ENCODE measurements at regions not wholly inside any gene's neighbourhood (a gene's known extent, or its start where the extent isn't known, plus 50 kb on each side); places are given as distances from the start of the nearest gene placed in this dataset.
"Not testable (repeated sequence)": the region's sequence is repeated elsewhere in the genome, so short reads cannot be mapped to it uniquely, and the experiment has no call there.

DNA sequence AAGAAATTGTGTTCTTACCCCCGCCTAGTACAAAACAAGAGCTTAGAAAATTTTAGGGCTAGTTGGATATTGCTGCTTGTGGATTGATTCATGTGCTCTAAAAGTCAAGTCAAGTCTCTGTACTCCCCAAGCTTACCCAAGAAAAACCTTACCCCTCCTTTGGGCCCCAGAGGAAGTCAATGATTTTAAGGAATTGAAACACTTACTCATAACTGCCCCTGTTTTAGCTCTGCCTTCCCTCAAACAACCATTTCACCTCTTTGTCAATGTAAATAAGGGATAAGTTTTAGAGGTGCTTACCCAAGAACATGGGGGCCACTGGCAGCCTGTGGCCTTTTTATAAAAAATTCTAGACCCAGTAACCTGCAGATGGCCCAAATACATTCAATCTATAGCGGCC is 136.6 kb upstream of the RMP24 start:
- Histone ChIP-seq H3K4me3 (no peak overlapping the region), H3K36me3 (no peaks in the 10 kb centered on the region), H3K27ac (replicated peaks) (no peak overlapping the region), H3K9me3 (replicated peaks) (peaks cover 25% of the 10 kb centered on the region), H3K27me3 (ENCODE audit: low read depth) (no peaks in the 10 kb centered on the region), H3K4me1 (no peaks in the 10 kb centered on the region)
- intact Hi-C loops (cut with micrococcal nuclease) = no loop called here
- no peak for DNase-seq
- no peak for TF ChIP-seq CTCF (IDR thresholded peaks at IDR 0.05; ENCODE audit: borderline replicate concordance)

GRCh38 chr18:35836932-35837331 is 135.5 kb upstream of the RMP24 start:
- no peak for DNase-seq
- H3K4me3 ChIP-seq = no peak overlapping the region
- TF ChIP-seq CTCF (IDR thresholded peaks at IDR 0.05; ENCODE audit: borderline replicate concordance) = no peak
- no peaks in the 10 kb centered on the region for H3K4me1 ChIP-seq
- peaks cover 14% of the 10 kb centered on the region for H3K9me3 ChIP-seq (replicated peaks)
- no peak overlapping the region for H3K27ac ChIP-seq (replicated peaks)
- no peaks in the 10 kb centered on the region for H3K36me3 ChIP-seq
- H3K27me3 ChIP-seq (ENCODE audit: low read depth) = no peaks in the 10 kb centered on the region
- intact Hi-C loops (cut with micrococcal nuclease) = no loop called here

DNA sequence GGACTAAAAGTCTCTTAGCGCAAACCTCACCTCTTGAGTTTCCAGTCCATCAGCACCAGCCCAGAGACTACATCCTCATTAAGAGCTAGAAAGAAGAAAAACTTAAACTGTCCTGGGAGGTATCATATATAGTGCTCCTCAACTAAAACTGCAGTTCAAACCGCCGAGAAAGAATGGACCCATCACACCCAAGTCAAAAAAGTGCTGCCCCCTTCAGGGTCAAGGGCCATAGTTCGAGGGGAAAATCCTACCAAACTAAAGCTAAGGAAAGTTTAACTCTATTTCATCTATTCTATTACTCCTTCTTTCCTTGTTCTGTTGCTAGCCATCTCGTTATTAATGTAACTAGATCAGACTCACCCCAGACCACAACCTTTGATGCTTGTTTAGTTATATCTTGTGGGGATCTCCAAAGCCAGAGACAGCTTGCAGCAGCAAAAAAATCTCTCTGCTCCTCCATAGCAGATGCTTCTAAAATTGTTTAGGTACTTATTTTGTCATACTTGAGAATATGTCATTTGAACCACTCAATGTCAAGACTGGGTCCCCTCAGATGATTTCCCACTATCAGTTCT is 134.5 kb upstream of the RMP24 start:
- Histone ChIP-seq H3K27ac (replicated peaks) (no peak overlapping the region), H3K9me3 (replicated peaks) (peaks cover 3% of the 10 kb centered on the region), H3K27me3 (ENCODE audit: low read depth) (no peaks in the 10 kb centered on the region), H3K4me1 (no peaks in the 10 kb centered on the region), H3K36me3 (no peaks in the 10 kb centered on the region), H3K4me3 (no peak overlapping the region)
- TF ChIP-seq CTCF (IDR thresholded peaks at IDR 0.05; ENCODE audit: borderline replicate concordance) = no peak
- intact Hi-C loops (cut with micrococcal nuclease) = no loop called here
- DNase-seq = no peak

DNA sequence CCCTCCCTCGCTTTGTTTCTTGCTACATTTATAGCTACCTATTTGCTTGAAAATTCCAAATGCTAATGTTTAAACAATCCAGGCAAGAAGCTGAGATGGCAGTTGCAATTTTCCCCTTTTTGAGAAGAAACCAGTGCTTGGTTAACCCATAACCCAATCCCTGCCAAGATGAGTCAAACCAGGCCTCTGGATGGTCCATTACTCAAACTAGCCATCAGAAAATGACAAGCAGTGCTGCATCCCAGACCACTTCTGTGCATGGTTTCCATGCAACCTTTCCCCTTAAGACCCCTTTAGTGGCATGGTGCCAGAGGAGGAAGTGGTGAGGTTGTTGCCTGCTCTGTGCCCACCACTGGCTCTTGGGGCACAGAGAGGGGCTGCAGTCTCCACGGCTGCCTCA is 131.2 kb upstream of the RMP24 start:
- Histone ChIP-seq H3K36me3 (no peaks in the 10 kb centered on the region), H3K4me1 (no peaks in the 10 kb centered on the region), H3K27me3 (ENCODE audit: low read depth) (peaks cover 7% of the 10 kb centered on the region), H3K9me3 (replicated peaks) (no peaks in the 10 kb centered on the region), H3K4me3 (no peak overlapping the region), H3K27ac (replicated peaks) (no peak overlapping the region)
- no peak for TF ChIP-seq CTCF (IDR thresholded peaks at IDR 0.05; ENCODE audit: borderline replicate concordance)
- intact Hi-C loops (cut with micrococcal nuclease) = no loop called here
- DNase-seq = no peak

GRCh38 chr18:35842536-35842935 is 129.9 kb upstream of the RMP24 start:
- TF ChIP-seq CTCF (IDR thresholded peaks at IDR 0.05; ENCODE audit: borderline replicate concordance) = no peak
- Histone ChIP-seq H3K27me3 (ENCODE audit: low read depth) (peaks cover 7% of the 10 kb centered on the region), H3K27ac (replicated peaks) (no peak overlapping the region), H3K9me3 (replicated peaks) (no peaks in the 10 kb centered on the region), H3K4me1 (no peaks in the 10 kb centered on the region), H3K36me3 (no peaks in the 10 kb centered on the region), H3K4me3 (no peak overlapping the region)
- DNase-seq = no peak
- intact Hi-C loops (cut with micrococcal nuclease) = no loop called here

DNA sequence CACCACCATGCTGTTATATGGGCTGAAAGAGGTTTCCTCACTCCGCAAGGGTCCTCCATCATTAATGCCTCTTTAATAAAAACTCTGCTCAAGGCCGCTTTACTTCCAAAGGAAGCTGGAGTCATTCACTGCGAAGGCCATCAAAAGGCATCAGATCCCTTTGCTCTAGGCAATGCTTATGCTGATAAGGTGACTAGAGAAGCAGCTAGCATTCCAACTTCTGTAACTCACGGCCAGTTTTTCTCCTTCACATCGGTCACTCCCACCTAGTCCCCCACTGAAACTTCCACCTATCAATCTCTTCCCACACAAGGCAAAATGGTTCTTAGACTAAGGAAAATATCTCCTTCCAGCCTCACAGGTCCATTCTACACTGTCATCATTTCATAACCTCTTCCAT is 124.2 kb upstream of the RMP24 start:
- H3K27me3 ChIP-seq (ENCODE audit: low read depth); H3K9me3 ChIP-seq (replicated peaks); intact Hi-C loops (cut with micrococcal nuclease); H3K4me3 ChIP-seq; H3K4me1 ChIP-seq; H3K36me3 ChIP-seq; H3K27ac ChIP-seq (replicated peaks); DNase-seq: not testable (repeated sequence)

GRCh38 chr18:35849241-35849640 is 123.2 kb upstream of the RMP24 start:
- H3K36me3 ChIP-seq; H3K4me1 ChIP-seq; H3K9me3 ChIP-seq (replicated peaks); H3K27me3 ChIP-seq (ENCODE audit: low read depth); intact Hi-C loops (cut with micrococcal nuclease); DNase-seq; H3K4me3 ChIP-seq; H3K27ac ChIP-seq (replicated peaks): not testable (repeated sequence)
